Activated effector memory CD4-positive, alpha-beta T cell treated with anti-CD3 and anti-CD28 coated beads, Interleukin-2, amount 50 U/mL, for 16 hours (primary cell): ENCODE measurements at regions not wholly inside any gene's neighbourhood (a gene's known extent, or its start where the extent isn't known, plus 50 kb on each side); places are given as distances from the start of the nearest gene placed in this dataset.

Experiments
- DNase-seq: peaks from one replicate; pipeline ENCODE4 v3.0.0-alpha.2; 2020

GRCh38 chr6:147621263-147621662 is 112.8 kb downstream of the SAMD5 start:
- DNase-seq, result no peak

- DNase-seq, result no peak
Measured at GRCh38 chr6:147621961-147622360, 113.5 kb downstream of the SAMD5 start.

- no peak for DNase-seq
Measured at GRCh38 chr6:147624946-147625515, 116.5 kb downstream of the SAMD5 start.

- DNase-seq, result no peak
Measured at GRCh38 chr6:147625946-147626345, 117.5 kb downstream of the SAMD5 start.

- no peak for DNase-seq
Measured at GRCh38 chr6:147627411-147627810, 118.9 kb downstream of the SAMD5 start.

- DNase-seq, result no peak
Measured at GRCh38 chr6:147633191-147633590, 124.7 kb downstream of the SAMD5 start.

- no peak for DNase-seq
Measured at GRCh38 chr6:147637620-147638195, 129.2 kb downstream of the SAMD5 start.

- DNase-seq, result no peak
Measured at GRCh38 chr6:147639279-147639678, 130.8 kb downstream of the SAMD5 start.

- no peak for DNase-seq
Measured at GRCh38 chr6:147640606-147641005, 132.1 kb downstream of the SAMD5 start.

- no peak for DNase-seq
Measured at GRCh38 chr6:147641511-147641910, 133.0 kb downstream of the SAMD5 start.

DNA sequence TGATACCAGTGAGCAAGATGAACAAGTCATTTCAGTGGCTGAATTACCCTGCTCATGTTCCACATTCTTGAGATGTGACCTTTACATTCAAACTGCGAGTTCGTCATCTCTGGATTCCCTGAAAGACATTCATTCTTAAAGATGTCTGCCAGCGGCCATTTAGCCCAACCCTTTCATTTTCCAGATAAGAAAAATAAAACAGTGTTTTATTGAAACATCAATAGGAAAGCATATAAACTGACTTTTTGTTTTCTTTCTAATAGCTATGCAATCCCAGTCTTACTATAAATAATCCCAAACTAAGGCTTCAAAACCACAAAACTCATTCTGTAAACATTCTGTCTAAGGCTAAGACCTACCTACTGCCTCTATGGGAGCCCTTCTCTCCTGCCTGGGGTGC is 134.0 kb downstream of the SAMD5 start:
- DNase-seq, result no peak

GRCh38 chr6:147643341-147644200 is 135.1 kb downstream of the SAMD5 start:
- no peak for DNase-seq

GRCh38 chr6:147648916-147649315 is 140.4 kb downstream of the SAMD5 start:
- no peak for DNase-seq

GRCh38 chr6:147651249-147652063 is 143.0 kb downstream of the SAMD5 start:
- DNase-seq, result no peak

- DNase-seq, result no peak
Measured at GRCh38 chr6:147653631-147654030, 145.1 kb downstream of the SAMD5 start.

- no peak for DNase-seq
Measured at GRCh38 chr6:147654103-147654845, 145.8 kb downstream of the SAMD5 start.

GRCh38 chr6:147660334-147661311 is 152.1 kb downstream of the SAMD5 start:
- no peak for DNase-seq

- DNase-seq, result no peak
Measured at GRCh38 chr6:147662646-147663045, 154.2 kb downstream of the SAMD5 start.

DNA sequence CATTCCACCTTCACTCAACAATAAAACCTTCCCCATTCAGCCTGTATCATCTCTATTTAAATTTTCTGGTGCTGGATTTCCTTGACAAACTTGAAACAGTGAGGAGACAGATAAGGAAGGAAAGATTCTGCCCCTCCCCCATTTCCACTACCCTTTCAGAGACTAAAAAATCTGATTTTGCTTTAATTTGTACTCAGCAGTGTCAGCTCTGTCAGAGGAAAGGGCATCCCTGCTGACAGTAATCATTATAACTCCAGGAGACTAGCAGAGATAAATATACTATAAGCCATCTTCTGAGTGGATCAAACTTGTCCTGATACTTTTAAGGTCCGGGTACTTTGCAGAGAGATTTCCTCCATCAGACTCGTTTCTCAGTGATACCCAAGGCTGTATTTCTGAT is 155.6 kb downstream of the SAMD5 start:
- no peak for DNase-seq

DNA sequence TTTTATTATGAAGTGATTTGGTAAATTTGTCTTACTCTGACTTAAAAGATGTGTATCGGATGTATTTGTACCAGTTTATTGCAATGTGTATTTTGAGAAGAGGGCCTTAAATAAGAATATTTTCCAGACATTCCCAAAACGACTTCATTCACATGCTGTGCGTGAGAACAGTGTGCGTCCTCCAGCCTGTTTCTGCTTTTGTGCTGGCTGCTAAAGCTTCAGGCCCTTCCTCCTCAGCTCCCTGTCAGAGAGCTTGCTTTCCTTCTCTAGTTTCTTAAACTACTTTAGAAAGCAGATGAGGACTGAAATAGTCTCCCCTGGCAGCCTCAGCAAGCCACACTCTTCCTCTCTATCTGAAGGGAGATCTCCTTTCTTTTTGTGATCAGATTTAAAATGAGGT is 157.8 kb downstream of the SAMD5 start:
- no peak for DNase-seq

DNA sequence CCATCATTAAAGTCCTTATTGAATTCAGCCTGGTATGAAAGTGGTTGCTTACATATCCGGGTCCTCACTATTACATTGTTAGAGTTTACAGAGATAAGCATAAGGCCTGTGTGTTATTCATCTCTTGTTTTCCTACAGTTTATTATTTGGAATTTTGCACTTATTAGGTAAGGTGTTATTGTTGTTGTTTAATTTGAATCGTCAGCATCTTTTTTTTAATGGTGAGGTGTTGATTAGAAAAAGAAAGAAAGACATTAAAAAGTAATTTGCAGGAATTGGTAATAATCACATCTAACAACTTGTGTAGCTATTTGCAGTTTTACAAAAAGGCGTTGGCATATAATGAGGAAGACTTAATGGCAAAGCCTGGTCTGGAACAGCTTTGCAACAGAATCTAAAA is 158.6 kb downstream of the SAMD5 start:
- DNase-seq, result no peak
